ENCODE measurements at regions not wholly inside any gene's neighbourhood (a gene's known extent, or its start where the extent isn't known, plus 50 kb on each side); places are given as distances from the start of the nearest gene placed in this dataset.

GRCh38 chr2:155872396-155872795 is 460.1 kb downstream of the NR4A2 start:
- no peak for TF ChIP-seq CTCF (conservative IDR thresholded peaks at IDR 0.05; ENCODE audit: low read length)
- no peak for TF ChIP-seq EZH2phosphoT487 (IDR thresholded peaks at IDR 0.05; ENCODE audit: borderline replicate concordance)
